OCI-LY3 (cell line): ENCODE measurements at regions not wholly inside any gene's neighbourhood (a gene's known extent, or its start where the extent isn't known, plus 50 kb on each side); places are given as distances from the start of the nearest gene placed in this dataset.

Source experiments
- H2AFZ ChIP-seq: fragments of 200-600, 300-600 bp; shearing (Covaris generic); 2 replicates; pipeline ENCODE4 v1.6.0; 2014; ENCODE audit warnings: antibody characterized with exemption, low read depth, low read length
- H3K27ac ChIP-seq: fragments of 200-600, 300-600 bp; sonication (generic); 2 replicates; pipeline ENCODE4 v1.5.1; 2014; ENCODE audit warnings: mild to moderate bottlenecking, low read length, moderate library complexity, mixed read lengths
- H3K27me3 ChIP-seq: fragments of 200-600, 300-600 bp; sonication (generic); 2 replicates; pipeline ENCODE4 v1.6.1; 2014; ENCODE audit warnings: low read depth, low read length, mixed read lengths
- H3K36me3 ChIP-seq: fragments of 200-600, 300-600 bp; sonication (generic); replicated peaks from 2 replicates; pipeline ENCODE3; 2014; ENCODE audit warnings: low read depth, low read length, mixed read lengths
- H3K4me1 ChIP-seq: fragments of 300-600, 200-600 bp; sonication (generic); 2 replicates; pipeline ENCODE4 v1.6.1; 2014; ENCODE audit warnings: low read length, mixed read lengths
- H3K4me2 ChIP-seq: fragments of 200-600, 300-600 bp; sonication (generic); 2 replicates; pipeline ENCODE4 v1.6.1; 2014; ENCODE audit warnings: low read length, mixed read lengths
- H3K4me3 ChIP-seq: fragments of 300-600, 200-600 bp; sonication (generic); 2 replicates; pipeline ENCODE4 v1.5.1; 2014; ENCODE audit warnings: antibody characterized with exemption, mild to moderate bottlenecking, low read length, moderate library complexity
- H3K79me2 ChIP-seq: fragments of 300-600, 200-600 bp; shearing (Covaris generic); 2 replicates; pipeline ENCODE4 v1.6.1; 2014; ENCODE audit warnings: mild to moderate bottlenecking, low read length, mixed read lengths
- H3K9ac ChIP-seq: fragments of 300-600, 200-600 bp; shearing (Covaris generic); 2 replicates; pipeline ENCODE4 v1.6.0; 2014; ENCODE audit warnings: mild to moderate bottlenecking, low read length, moderate library complexity
- H3K9me3 ChIP-seq: fragments of 200-600, 300-600 bp; shearing (Covaris generic); 2 replicates; pipeline ENCODE4 v1.6.1; 2014; ENCODE audit warnings: low read length, mixed read lengths; ENCODE audit not compliant: insufficient read depth
- H4K20me1 ChIP-seq: fragments of 200-600, 300-600 bp; sonication (generic); 2 replicates; pipeline ENCODE4 v1.6.1; 2016; ENCODE audit warnings: low read length, mixed read lengths; ENCODE audit not compliant: insufficient read depth
- CTCF ChIP-seq: fragments of 200-600, 300-600 bp; sonication (generic); IDR thresholded peaks from 2 replicates; pipeline ENCODE4 v1.5.1; 2014; ENCODE audit warnings: antibody characterized with exemption, low read length, low read depth
- EZH2phosphoT487 ChIP-seq: fragments of 200-600 bp; shearing (Covaris generic); IDR thresholded peaks from 2 replicates; pipeline ENCODE4 v1.6.1; 2018; ENCODE audit warnings: antibody characterized with exemption, mixed run types, low read depth

- Histone ChIP-seq H2AFZ (no peak overlapping the region), H3K9me3 (no peaks in the 10 kb centered on the region), H3K9ac (no peak overlapping the region), H3K4me3 (no peak overlapping the region), H3K36me3 (no peaks in the 10 kb centered on the region), H3K4me1 (no peaks in the 10 kb centered on the region), H4K20me1 (no peaks in the 10 kb centered on the region), H3K79me2 (no peaks in the 10 kb centered on the region), H3K27me3 (peaks cover 18% of the 10 kb centered on the region), H3K4me2 (no peak overlapping the region), H3K27ac (no peak overlapping the region)
- TF ChIP-seq CTCF: no peak
- TF ChIP-seq EZH2phosphoT487: no peak
These were observed 72.4 kb upstream of the NHSL1 start for GRCh38 chr6:138571585-138572166.

- TF ChIP-seq CTCF: no peak
- TF ChIP-seq EZH2phosphoT487: no peak
- Histone ChIP-seq H3K27ac (no peak overlapping the region), H3K79me2 (no peaks in the 10 kb centered on the region), H3K4me2 (no peak overlapping the region), H3K9me3 (no peaks in the 10 kb centered on the region), H4K20me1 (no peaks in the 10 kb centered on the region), H3K4me1 (no peaks in the 10 kb centered on the region), H3K4me3 (no peak overlapping the region), H3K9ac (no peak overlapping the region), H2AFZ (no peak overlapping the region), H3K27me3 (peaks cover 18% of the 10 kb centered on the region), H3K36me3 (no peaks in the 10 kb centered on the region)
These were observed 73.0 kb upstream of the NHSL1 start for GRCh38 chr6:138572167-138572875.

- H3K4me2 ChIP-seq: no peak overlapping the region
- H3K9me3 ChIP-seq: no peaks in the 10 kb centered on the region
- H3K9ac ChIP-seq: no peak overlapping the region
- peaks cover 18% of the 10 kb centered on the region for H3K27me3 ChIP-seq
- H3K4me3 ChIP-seq: no peak overlapping the region
- H3K27ac ChIP-seq: no peak overlapping the region
- H3K36me3 ChIP-seq: no peaks in the 10 kb centered on the region
- TF ChIP-seq CTCF: no peak
- no peak for TF ChIP-seq EZH2phosphoT487
- H3K79me2 ChIP-seq: no peaks in the 10 kb centered on the region
- H2AFZ ChIP-seq: no peak overlapping the region
- H3K4me1 ChIP-seq: no peaks in the 10 kb centered on the region
- no peaks in the 10 kb centered on the region for H4K20me1 ChIP-seq
These were observed 73.6 kb upstream of the NHSL1 start for GRCh38 chr6:138572885-138573284.

GRCh38 chr6:138575257-138575656 lies 76.0 kb upstream of the NHSL1 start:
- Histone ChIP-seq H3K27me3 (peaks cover 6% of the 10 kb centered on the region; the same call in 1 of the 2 replicates), H3K36me3 (no peaks in the 10 kb centered on the region), H3K9ac (no peak overlapping the region), H4K20me1 (no peaks in the 10 kb centered on the region), H3K9me3 (no peaks in the 10 kb centered on the region), H3K4me3 (no peak overlapping the region), H3K4me2 (no peak overlapping the region), H3K27ac (no peak overlapping the region), H3K4me1 (no peaks in the 10 kb centered on the region), H2AFZ (no peak overlapping the region), H3K79me2 (no peaks in the 10 kb centered on the region)
- no peak for TF ChIP-seq EZH2phosphoT487
- TF ChIP-seq CTCF: no peak
